Natural killer cell (primary cell): ENCODE measurements at regions not wholly inside any gene's neighbourhood (a gene's known extent, or its start where the extent isn't known, plus 50 kb on each side); places are given as distances from the start of the nearest gene placed in this dataset.

Experiments
- ATAC-seq, 3 donors: fragments of 150-1000 bp in 2 of 3; fragments of 200-7000 bp in 1 of 3; cut with Tn5 transposase; 1 replicate in 1 of 3; 2 replicates in 2 of 3; pipeline ENCODE4 v1.10.0; 2021; ENCODE audit warnings: mild to moderate bottlenecking in 2 of 3, moderate library complexity in 2 of 3
- DNase-seq, 2 donors: peaks; one replicate each; pipeline versions ENCODE4 v3.0.0 to v3.0.0-alpha.2; 2013 to 2021; ENCODE audit warnings: mixed read lengths in 1 of 2
- H3K27ac ChIP-seq: one replicate; pipeline ENCODE4 v1.5.1; 2013; ENCODE audit warnings: mild to moderate bottlenecking, low read length
- H3K27me3 ChIP-seq: one replicate; pipeline ENCODE4 v1.6.1; 2013; ENCODE audit warnings: low read length; ENCODE audit not compliant: control insufficient read depth, insufficient read depth
- H3K36me3 ChIP-seq: one replicate; pipeline ENCODE4 v1.6.1; 2013; ENCODE audit warnings: low read length; ENCODE audit not compliant: control insufficient read depth, insufficient read depth
- H3K4me1 ChIP-seq: one replicate; pipeline ENCODE4 v1.6.1; 2013; ENCODE audit warnings: low read length; ENCODE audit not compliant: control insufficient read depth, insufficient read depth
- H3K4me3 ChIP-seq: one replicate; pipeline ENCODE4 v1.5.1; 2013; ENCODE audit warnings: low read length
- H3K9me3 ChIP-seq: one replicate; pipeline ENCODE4 v1.6.1; 2013; ENCODE audit warnings: low read length; ENCODE audit not compliant: control insufficient read depth, insufficient read depth
- H3K27ac Mint-ChIP-seq, 2 donors: one replicate each; pipeline ENCODE4 v1.8.0; 2022; ENCODE audit warnings: mild to moderate bottlenecking in 2 of 2, mixed read lengths in 2 of 2, moderate library complexity in 1 of 2
- H3K27me3 Mint-ChIP-seq, 2 donors: one replicate each; pipeline ENCODE4 v1.8.0; 2022; ENCODE audit warnings: low read depth in 2 of 2, mixed read lengths in 2 of 2
- H3K36me3 Mint-ChIP-seq: one replicate; pipeline ENCODE4 v1.8.0; 2022; ENCODE audit warnings: mixed read lengths
- H3K4me1 Mint-ChIP-seq, 2 donors: one replicate each; pipeline ENCODE4 v1.8.0; 2022; ENCODE audit warnings: mixed read lengths in 2 of 2
- H3K4me3 Mint-ChIP-seq: one replicate; pipeline ENCODE4 v1.8.0; 2022; ENCODE audit warnings: mild to moderate bottlenecking, moderate library complexity, mixed read lengths
- H3K9me3 Mint-ChIP-seq, 2 donors: one replicate each; pipeline ENCODE4 v1.8.0; 2022; ENCODE audit warnings: mixed read lengths in 2 of 2
- CTCF ChIP-seq: fragments of 200-600 bp; IDR thresholded peaks from one replicate; pipeline ENCODE4 v1.8.0; 2022; ENCODE audit warnings: antibody characterized with exemption
- WGBS: methylation state at CpG from one replicate; pipeline ENCODE4 v1.1.7; 2013; ENCODE audit warnings: missing lambda C conversion rate; ENCODE audit not compliant: insufficient coverage; 5-methylcytosine and 5-hydroxymethylcytosine counted together
- intact Hi-C: fragments of 100-400 bp; cut with micrococcal nuclease; formaldehyde crosslinking; loops from one replicate; pipeline ENCODE4 v1.14.2; 2022

DNA sequence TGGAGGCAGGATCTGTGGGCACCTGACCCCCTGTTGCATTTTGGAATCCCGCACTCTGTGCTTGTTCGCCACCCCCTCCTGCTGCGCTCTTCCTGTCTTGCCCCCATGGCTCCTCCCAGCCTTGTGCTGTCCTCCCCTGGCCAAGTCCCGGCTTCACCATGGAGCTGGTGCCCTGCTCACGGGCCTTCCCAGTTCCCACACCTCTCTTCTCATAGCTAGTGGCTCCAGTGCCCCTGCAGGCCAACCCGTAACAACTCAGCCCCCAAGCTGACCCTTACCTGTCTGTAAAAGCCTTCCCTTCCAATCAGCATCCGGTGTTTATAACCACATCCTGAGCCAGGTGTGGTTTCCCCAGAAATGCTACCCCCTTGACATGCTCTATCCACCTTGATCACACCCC, 407.7 kb upstream of the C2CD4B start:
- TF ChIP-seq CTCF: no peak
- Histone ChIP-seq H3K4me1 (no peaks in the 10 kb centered on the region), H3K27me3 (no peaks in the 10 kb centered on the region), H3K4me3 (no peak overlapping the region), H3K27ac (no peak overlapping the region), H3K9me3 (no peaks in the 10 kb centered on the region), H3K36me3 (no peaks in the 10 kb centered on the region)
- no peak for ATAC-seq
- 88% methylated on average over 7 of the region's 7 CpGs for WGBS
- H3K4me1 Mint-ChIP-seq: no peaks in the 10 kb centered on the region
- H3K4me3 Mint-ChIP-seq: no peak overlapping the region
- intact Hi-C loops: no loop called here
- H3K36me3 Mint-ChIP-seq: no peaks in the 10 kb centered on the region
- no peaks in the 10 kb centered on the region for H3K9me3 Mint-ChIP-seq
- H3K27ac Mint-ChIP-seq: no peak overlapping the region
- no peak for DNase-seq
- peaks cover 6 to 26% of the 10 kb centered on the region in 2 donors for H3K27me3 Mint-ChIP-seq

DNA sequence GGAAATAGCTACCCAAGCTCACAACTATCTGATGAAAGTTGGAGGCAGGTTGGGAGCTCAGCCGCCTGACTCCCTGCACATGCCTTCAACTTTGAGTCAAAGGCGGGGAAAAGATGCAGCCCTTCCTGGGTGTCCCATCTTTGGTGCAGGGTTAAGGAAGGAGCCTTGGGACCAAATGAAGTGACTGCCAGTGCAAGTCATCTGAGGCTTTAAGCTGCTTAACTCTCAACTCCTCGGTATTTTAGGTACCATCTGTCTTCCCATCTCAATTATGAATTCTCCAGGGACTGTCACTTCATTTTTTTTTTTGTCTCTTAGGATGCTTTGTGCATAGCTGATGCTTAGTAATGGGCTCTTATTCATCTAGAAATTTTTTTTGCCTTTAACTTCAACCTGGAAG, 408.8 kb upstream of the C2CD4B start:
- ATAC-seq (no peak), DNase-seq (no peak)
- no peak overlapping the region for H3K27ac Mint-ChIP-seq
- Histone ChIP-seq H3K27me3 (no peaks in the 10 kb centered on the region), H3K4me1 (no peaks in the 10 kb centered on the region), H3K4me3 (no peak overlapping the region), H3K27ac (no peak overlapping the region), H3K9me3 (no peaks in the 10 kb centered on the region), H3K36me3 (no peaks in the 10 kb centered on the region)
- H3K4me1 Mint-ChIP-seq: no peaks in the 10 kb centered on the region
- TF ChIP-seq CTCF: no peak
- peaks cover 6 to 26% of the 10 kb centered on the region in 2 donors for H3K27me3 Mint-ChIP-seq
- no peaks in the 10 kb centered on the region for H3K9me3 Mint-ChIP-seq
- WGBS: 88% methylated on average over 3 of the region's 3 CpGs
- H3K4me3 Mint-ChIP-seq: no peak overlapping the region
- H3K36me3 Mint-ChIP-seq: no peaks in the 10 kb centered on the region
- intact Hi-C loops: no loop called here

DNA sequence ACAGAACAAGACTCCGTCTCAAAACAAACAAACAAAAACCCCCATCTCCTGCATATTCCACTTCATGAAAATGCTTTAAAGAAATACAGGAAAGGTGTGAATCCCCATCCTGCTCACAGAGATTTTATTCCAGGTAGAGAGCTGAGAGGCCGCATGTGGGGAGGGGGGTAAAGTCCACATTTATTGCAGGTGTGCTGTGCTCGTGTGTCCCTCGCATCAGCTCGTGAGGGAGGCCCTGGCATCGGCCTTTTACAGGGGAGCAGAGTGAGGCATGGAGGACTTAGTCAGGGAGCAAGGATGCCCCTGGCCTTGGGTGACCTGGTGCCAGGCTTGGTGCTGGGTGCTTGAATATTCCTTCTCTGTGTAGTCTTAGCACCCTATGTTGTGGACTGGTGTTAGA, 413.5 kb upstream of the C2CD4B start:
- Mint-ChIP-seq H3K36me3 (no peaks in the 10 kb centered on the region), H3K9me3 (no peaks in the 10 kb centered on the region), H3K27ac (no peak overlapping the region), H3K4me3 (no peak overlapping the region), H3K4me1 (no peaks in the 10 kb centered on the region), H3K27me3 (peaks cover 6 to 17% of the 10 kb centered on the region in 2 donors)
- no peak for ATAC-seq
- TF ChIP-seq CTCF: no peak
- intact Hi-C loops: no loop called here
- Histone ChIP-seq H3K4me1 (no peaks in the 10 kb centered on the region), H3K4me3 (no peak overlapping the region), H3K27me3 (no peaks in the 10 kb centered on the region), H3K9me3 (no peaks in the 10 kb centered on the region), H3K27ac (no peak overlapping the region), H3K36me3 (no peaks in the 10 kb centered on the region)
- no peak for DNase-seq
- WGBS: 91% methylated on average over 5 of the region's 6 CpGs

GRCh38 chr15:62578960-62579359, 413.9 kb upstream of the C2CD4B start:
- Histone ChIP-seq H3K4me1 (no peaks in the 10 kb centered on the region), H3K27ac (no peak overlapping the region), H3K9me3 (no peaks in the 10 kb centered on the region), H3K27me3 (no peaks in the 10 kb centered on the region), H3K4me3 (no peak overlapping the region), H3K36me3 (no peaks in the 10 kb centered on the region)
- intact Hi-C loops: no loop called here
- no peak for DNase-seq
- ATAC-seq: no peak
- peaks cover 6 to 13% of the 10 kb centered on the region in 2 donors for H3K27me3 Mint-ChIP-seq
- H3K36me3 Mint-ChIP-seq: no peaks in the 10 kb centered on the region
- H3K9me3 Mint-ChIP-seq: no peaks in the 10 kb centered on the region
- no peaks in the 10 kb centered on the region for H3K4me1 Mint-ChIP-seq
- H3K27ac Mint-ChIP-seq: no peak overlapping the region
- WGBS: 47% methylated on average over 1 of the region's 1 CpG
- no peak overlapping the region for H3K4me3 Mint-ChIP-seq
- no peak for TF ChIP-seq CTCF
